ENCODE measurements at regions not wholly inside any gene's neighbourhood (a gene's known extent, or its start where the extent isn't known, plus 50 kb on each side); places are given as distances from the start of the nearest gene placed in this dataset.

DNA sequence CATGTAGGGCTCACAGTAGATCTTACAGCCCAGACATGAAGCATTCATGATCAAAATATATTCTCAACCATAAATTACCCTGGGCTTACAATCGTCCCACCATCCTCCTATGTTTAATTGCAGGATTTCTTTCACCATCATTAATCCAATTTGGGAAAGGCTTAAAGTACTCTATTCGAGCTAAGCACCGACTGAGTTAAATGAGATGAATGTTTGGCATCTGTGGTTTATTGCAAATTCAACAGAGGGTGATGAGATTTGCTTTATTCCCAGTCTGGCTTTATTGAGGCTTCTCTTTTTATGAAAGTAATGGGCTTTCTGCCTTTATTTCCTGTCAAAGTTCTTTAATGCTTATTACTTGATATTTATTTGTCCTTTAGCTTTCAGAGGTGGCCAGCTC lies 159.0 kb downstream of the METTL4 start:
- no peak overlapping the region for H2BK12ac ChIP-seq (ENCODE audit: low read length)
- H2BK15ac ChIP-seq (ENCODE audit: low read length) = no peak overlapping the region
- H2BK5ac ChIP-seq (ENCODE audit: low read length) = no peak overlapping the region
- no peak overlapping the region for H2AFZ ChIP-seq (ENCODE audit: low read length)
- no peak overlapping the region for H3K18ac ChIP-seq (ENCODE audit: low read length)
- no peaks in the 10 kb centered on the region for H3K79me1 ChIP-seq (ENCODE audit: low read depth, low read length)
- H3K4me1 ChIP-seq (ENCODE audit: control insufficient read depth in 2 of 2, insufficient read depth in 1 of 2, low read depth in 1 of 2, low read length in 2 of 2) = no peaks in the 10 kb centered on the region
- no peak overlapping the region for H3K4me2 ChIP-seq (ENCODE audit: insufficient read depth, low read length, poor library complexity, severe bottlenecking)
- H4K8ac ChIP-seq (ENCODE audit: low read depth, low read length) = no peak overlapping the region
- H3K14ac ChIP-seq (ENCODE audit: low read length) = no peak overlapping the region
- no peak overlapping the region for H4K91ac ChIP-seq (ENCODE audit: low read depth, low read length, poor library complexity)
- H3K36me3 ChIP-seq (replicated peaks in 1 of 2; ENCODE audit: control insufficient read depth in 2 of 2, insufficient read depth in 2 of 2, low read length in 2 of 2) = no peaks in the 10 kb centered on the region
- H3K4ac ChIP-seq (ENCODE audit: low read length) = no peak overlapping the region
- H3K27ac ChIP-seq (replicated peaks; ENCODE audit: low read length) = no peak overlapping the region
- H2AK5ac ChIP-seq (ENCODE audit: low read depth, low read length) = no peak overlapping the region
- no peak overlapping the region for H3K23ac ChIP-seq (ENCODE audit: low read depth, low read length, poor library complexity)
- DNase-seq (ENCODE audit: low spot score) = no peak
- no CpG with 5 or more reads among the region's 3 CpGs for WGBS, 2 donors (ENCODE audit: extremely low coverage in 2 of 2, insufficient read length in 2 of 2, insufficient replicate concordance in 1 of 2)
- H3K27me3 ChIP-seq (ENCODE audit: control insufficient read depth in 3 of 3, insufficient read depth in 3 of 3, low read depth in 1 of 3, low read length in 3 of 3) = no peaks in the 10 kb centered on the region
- no peak overlapping the region for H2BK120ac ChIP-seq (ENCODE audit: low read depth, low read length)
- H3K9me3 ChIP-seq (replicated peaks in 1 of 2; ENCODE audit: control insufficient read depth in 2 of 2, insufficient read depth in 1 of 2, low read depth in 1 of 2, low read length in 2 of 2) = no peaks in the 10 kb centered on the region
- H3K4me3 ChIP-seq (ENCODE audit: low read length in 2 of 2) = no peak overlapping the region
- H3K9ac ChIP-seq (ENCODE audit: low read depth, low read length, poor library complexity) = no peak overlapping the region

DNA sequence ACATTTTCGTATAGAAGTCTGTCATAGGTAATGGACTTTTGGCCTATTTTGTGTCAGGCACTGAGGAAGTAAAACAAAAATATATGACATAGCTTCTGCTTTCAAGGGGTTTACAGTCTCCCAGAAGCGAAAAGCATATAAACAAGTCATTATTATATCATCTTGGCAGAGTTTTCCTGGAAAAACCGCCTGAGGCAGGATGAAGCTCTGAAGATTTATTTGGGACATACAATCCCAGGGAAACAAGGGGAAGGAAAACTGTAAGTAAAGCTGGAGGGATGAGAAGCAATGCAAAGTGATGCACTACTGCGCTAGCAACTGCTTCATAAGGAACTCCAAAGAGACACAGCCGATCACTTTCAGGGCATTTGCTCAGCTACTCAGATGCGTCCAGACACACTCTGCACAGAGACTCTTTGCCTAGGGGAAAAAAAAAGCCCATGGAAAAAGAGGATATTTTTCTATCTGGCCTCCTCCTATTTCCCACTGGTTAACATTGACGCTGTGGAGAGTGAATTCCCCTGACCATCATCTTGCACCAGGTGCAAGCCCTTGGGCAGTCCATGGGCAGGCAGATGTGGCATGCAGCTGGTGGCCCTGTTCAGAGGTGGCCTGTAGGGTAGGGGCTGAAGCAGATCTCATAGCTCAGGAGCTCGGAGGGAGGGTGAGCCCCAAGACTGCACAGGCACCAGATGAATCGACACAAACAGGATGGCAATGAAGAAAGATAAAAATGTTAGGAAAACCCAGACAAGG lies 158.1 kb downstream of the METTL4 start:
- no peak for DNase-seq (ENCODE audit: low spot score)
- Histone ChIP-seq H4K91ac (ENCODE audit: low read depth, low read length, poor library complexity) (no peak overlapping the region), H3K36me3 (replicated peaks in 1 of 2; ENCODE audit: control insufficient read depth in 2 of 2, insufficient read depth in 2 of 2, low read length in 2 of 2) (no peaks in the 10 kb centered on the region), H3K9ac (ENCODE audit: low read depth, low read length, poor library complexity) (no peak overlapping the region), H3K18ac (ENCODE audit: low read length) (no peak overlapping the region), H3K23ac (ENCODE audit: low read depth, low read length, poor library complexity) (no peak overlapping the region), H3K4me1 (ENCODE audit: control insufficient read depth in 2 of 2, insufficient read depth in 1 of 2, low read depth in 1 of 2, low read length in 2 of 2) (no peaks in the 10 kb centered on the region), H3K27ac (replicated peaks; ENCODE audit: low read length) (no peak overlapping the region), H3K14ac (ENCODE audit: low read length) (no peak overlapping the region), H2BK15ac (ENCODE audit: low read length) (no peak overlapping the region), H2AFZ (ENCODE audit: low read length) (no peak overlapping the region), H3K9me3 (replicated peaks in 1 of 2; ENCODE audit: control insufficient read depth in 2 of 2, insufficient read depth in 1 of 2, low read depth in 1 of 2, low read length in 2 of 2) (no peaks in the 10 kb centered on the region), H2BK5ac (ENCODE audit: low read length) (no peak overlapping the region), H2BK120ac (ENCODE audit: low read depth, low read length) (no peak overlapping the region), H2AK5ac (ENCODE audit: low read depth, low read length) (no peak overlapping the region), H3K4ac (ENCODE audit: low read length) (no peak overlapping the region), H4K8ac (ENCODE audit: low read depth, low read length) (no peak overlapping the region), H3K27me3 (ENCODE audit: control insufficient read depth in 3 of 3, insufficient read depth in 3 of 3, low read depth in 1 of 3, low read length in 3 of 3) (no peaks in the 10 kb centered on the region), H3K4me3 (ENCODE audit: low read length in 2 of 2) (no peak overlapping the region), H3K4me2 (ENCODE audit: insufficient read depth, low read length, poor library complexity, severe bottlenecking) (no peak overlapping the region), H3K79me1 (ENCODE audit: low read depth, low read length) (no peaks in the 10 kb centered on the region), H2BK12ac (ENCODE audit: low read length) (no peak overlapping the region)
- WGBS, 2 donors (ENCODE audit: extremely low coverage in 2 of 2, insufficient read length in 2 of 2, insufficient replicate concordance in 1 of 2) = no CpG with 5 or more reads among the region's 9 CpGs

GRCh38 chr18:2414235-2414634 lies 157.1 kb downstream of the METTL4 start:
- Histone ChIP-seq H4K91ac (ENCODE audit: low read depth, low read length, poor library complexity) (no peak overlapping the region), H2AK5ac (ENCODE audit: low read depth, low read length) (no peak overlapping the region), H2BK12ac (ENCODE audit: low read length) (no peak overlapping the region), H3K79me1 (ENCODE audit: low read depth, low read length) (no peaks in the 10 kb centered on the region), H3K18ac (ENCODE audit: low read length) (no peak overlapping the region), H3K27me3 (ENCODE audit: control insufficient read depth in 3 of 3, insufficient read depth in 3 of 3, low read depth in 1 of 3, low read length in 3 of 3) (no peaks in the 10 kb centered on the region), H3K4me2 (ENCODE audit: insufficient read depth, low read length, poor library complexity, severe bottlenecking) (no peak overlapping the region), H3K36me3 (replicated peaks in 1 of 2; ENCODE audit: control insufficient read depth in 2 of 2, insufficient read depth in 2 of 2, low read length in 2 of 2) (no peaks in the 10 kb centered on the region), H2BK120ac (ENCODE audit: low read depth, low read length) (no peak overlapping the region), H2BK15ac (ENCODE audit: low read length) (no peak overlapping the region), H3K9me3 (replicated peaks in 1 of 2; ENCODE audit: control insufficient read depth in 2 of 2, insufficient read depth in 1 of 2, low read depth in 1 of 2, low read length in 2 of 2) (no peaks in the 10 kb centered on the region), H4K8ac (ENCODE audit: low read depth, low read length) (no peak overlapping the region), H3K23ac (ENCODE audit: low read depth, low read length, poor library complexity) (no peak overlapping the region), H3K4me3 (ENCODE audit: low read length in 2 of 2) (no peak overlapping the region), H3K27ac (replicated peaks; ENCODE audit: low read length) (no peak overlapping the region), H3K14ac (ENCODE audit: low read length) (no peak overlapping the region), H2AFZ (ENCODE audit: low read length) (no peak overlapping the region), H3K9ac (ENCODE audit: low read depth, low read length, poor library complexity) (no peak overlapping the region), H2BK5ac (ENCODE audit: low read length) (no peak overlapping the region), H3K4ac (ENCODE audit: low read length) (no peak overlapping the region), H3K4me1 (ENCODE audit: control insufficient read depth in 2 of 2, insufficient read depth in 1 of 2, low read depth in 1 of 2, low read length in 2 of 2) (no peaks in the 10 kb centered on the region)
- DNase-seq (ENCODE audit: low spot score) = no peak

DNA sequence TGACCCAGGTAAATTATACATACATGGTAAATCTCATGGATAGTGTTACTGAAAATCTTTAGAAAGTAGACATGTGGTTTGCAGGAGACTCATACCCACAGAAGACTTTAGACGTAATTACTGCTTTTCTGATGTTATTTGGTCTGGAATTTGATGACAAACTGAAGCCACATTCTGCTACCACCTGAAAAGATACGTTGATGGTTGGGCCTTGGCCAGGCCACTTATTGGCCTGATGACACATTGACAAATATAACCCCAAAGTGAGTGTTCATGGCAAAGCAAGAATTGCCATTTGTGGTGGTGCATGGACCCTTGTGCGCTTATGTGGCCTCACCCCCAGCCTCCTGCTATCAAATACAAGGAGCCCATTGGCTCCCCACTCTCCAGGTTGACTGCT lies 155.6 kb downstream of the METTL4 start:
- Histone ChIP-seq H2AK5ac (ENCODE audit: low read depth, low read length) (no peak overlapping the region), H2BK12ac (ENCODE audit: low read length) (no peak overlapping the region), H3K14ac (ENCODE audit: low read length) (no peak overlapping the region), H3K9me3 (replicated peaks in 1 of 2; ENCODE audit: control insufficient read depth in 2 of 2, insufficient read depth in 1 of 2, low read depth in 1 of 2, low read length in 2 of 2) (no peaks in the 10 kb centered on the region), H3K4ac (ENCODE audit: low read length) (no peak overlapping the region), H3K27ac (replicated peaks; ENCODE audit: low read length) (no peak overlapping the region), H2BK5ac (ENCODE audit: low read length) (no peak overlapping the region), H3K23ac (ENCODE audit: low read depth, low read length, poor library complexity) (no peak overlapping the region), H3K9ac (ENCODE audit: low read depth, low read length, poor library complexity) (no peak overlapping the region), H3K4me1 (ENCODE audit: control insufficient read depth in 2 of 2, insufficient read depth in 1 of 2, low read depth in 1 of 2, low read length in 2 of 2) (no peaks in the 10 kb centered on the region), H3K27me3 (ENCODE audit: control insufficient read depth in 3 of 3, insufficient read depth in 3 of 3, low read depth in 1 of 3, low read length in 3 of 3) (peaks cover 0 to 2% (median 0%) of the 10 kb centered on the region in 3 experiments), H3K4me3 (ENCODE audit: low read length in 2 of 2) (no peak overlapping the region), H3K18ac (ENCODE audit: low read length) (no peak overlapping the region), H3K4me2 (ENCODE audit: insufficient read depth, low read length, poor library complexity, severe bottlenecking) (no peak overlapping the region), H4K8ac (ENCODE audit: low read depth, low read length) (no peak overlapping the region), H2AFZ (ENCODE audit: low read length) (no peak overlapping the region), H2BK15ac (ENCODE audit: low read length) (no peak overlapping the region), H4K91ac (ENCODE audit: low read depth, low read length, poor library complexity) (no peak overlapping the region), H3K79me1 (ENCODE audit: low read depth, low read length) (no peaks in the 10 kb centered on the region), H2BK120ac (ENCODE audit: low read depth, low read length) (no peak overlapping the region), H3K36me3 (replicated peaks in 1 of 2; ENCODE audit: control insufficient read depth in 2 of 2, insufficient read depth in 2 of 2, low read length in 2 of 2) (no peaks in the 10 kb centered on the region)
- no CpG with 5 or more reads among the region's 3 CpGs for WGBS, 2 donors (ENCODE audit: extremely low coverage in 2 of 2, insufficient read length in 2 of 2, insufficient replicate concordance in 1 of 2)
- no peak for DNase-seq (ENCODE audit: low spot score)
